Upper lobe of right lung (tissue), 1 donor: ENCODE measurements at regions not wholly inside any gene's neighbourhood (a gene's known extent, or its start where the extent isn't known, plus 50 kb on each side); places are given as distances from the start of the nearest gene placed in this dataset.

Experiments used
- ATAC-seq: fragments of 200-7000 bp; cut with Tn5 transposase; one replicate; pipeline ENCODE4 v1.9.1; 2020; ENCODE audit warnings: mild to moderate bottlenecking, moderate library complexity
- DNase-seq: peaks from one replicate; pipeline ENCODE4 v3.0.0-alpha.2; 2020
- H3K27ac ChIP-seq: fragments of 200-600 bp; one replicate; pipeline ENCODE4 v1.8.0; 2022
- H3K27me3 ChIP-seq: fragments of 200-600 bp; one replicate; pipeline ENCODE4 v1.8.0; 2022; ENCODE audit warnings: mild to moderate bottlenecking
- H3K36me3 ChIP-seq: fragments of 200-600 bp; one replicate; pipeline ENCODE4 v1.8.0; 2022
- H3K4me1 ChIP-seq: fragments of 200-600 bp; one replicate; pipeline ENCODE4 v1.8.0; 2022
- H3K4me3 ChIP-seq: fragments of 200-600 bp; one replicate; pipeline ENCODE4 v1.8.0; 2022; ENCODE audit warnings: mild to moderate bottlenecking
- H3K9me3 ChIP-seq: fragments of 200-600 bp; one replicate; pipeline ENCODE4 v1.8.0; 2022
- intact Hi-C: fragments of 100-400 bp; cut with DNase I; formaldehyde crosslinking; loops from one replicate; pipeline ENCODE4 v1.11.0; 2022
- TF ChIP-seq, protein P1 (sequence below): fragments of 200-600 bp; IDR thresholded peaks from one replicate; pipeline ENCODE4 v1.8.0; 2022; ENCODE audit warnings: antibody characterized with exemption
- donor health status: DM: no; HTN: yes; CAD: no; lungs with severe emphysema.

DNA sequence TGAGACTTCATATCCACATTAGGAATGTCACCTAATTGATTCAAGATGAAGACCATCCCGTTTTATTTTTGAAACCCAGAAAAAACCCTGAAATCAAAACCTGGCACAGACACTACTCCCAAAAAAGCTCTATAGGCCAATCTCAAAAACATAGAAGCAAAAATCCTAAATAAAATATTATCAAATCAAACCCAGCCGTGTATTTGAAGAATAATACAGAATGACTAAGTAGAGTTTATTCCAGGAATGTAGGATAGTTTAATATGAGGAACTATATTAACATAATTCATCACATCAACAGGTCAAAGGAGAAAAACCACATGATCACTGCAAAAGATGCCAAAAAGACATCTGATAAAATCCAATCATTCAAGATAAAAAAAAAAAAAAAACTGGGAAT is 167.1 kb downstream of the ACTL7B start:
- H3K4me3 ChIP-seq, result no peak overlapping the region
- intact Hi-C loops, result no loop called here
- H3K36me3 ChIP-seq, result no peaks in the 10 kb centered on the region
- TF ChIP-seq, protein P1, sequence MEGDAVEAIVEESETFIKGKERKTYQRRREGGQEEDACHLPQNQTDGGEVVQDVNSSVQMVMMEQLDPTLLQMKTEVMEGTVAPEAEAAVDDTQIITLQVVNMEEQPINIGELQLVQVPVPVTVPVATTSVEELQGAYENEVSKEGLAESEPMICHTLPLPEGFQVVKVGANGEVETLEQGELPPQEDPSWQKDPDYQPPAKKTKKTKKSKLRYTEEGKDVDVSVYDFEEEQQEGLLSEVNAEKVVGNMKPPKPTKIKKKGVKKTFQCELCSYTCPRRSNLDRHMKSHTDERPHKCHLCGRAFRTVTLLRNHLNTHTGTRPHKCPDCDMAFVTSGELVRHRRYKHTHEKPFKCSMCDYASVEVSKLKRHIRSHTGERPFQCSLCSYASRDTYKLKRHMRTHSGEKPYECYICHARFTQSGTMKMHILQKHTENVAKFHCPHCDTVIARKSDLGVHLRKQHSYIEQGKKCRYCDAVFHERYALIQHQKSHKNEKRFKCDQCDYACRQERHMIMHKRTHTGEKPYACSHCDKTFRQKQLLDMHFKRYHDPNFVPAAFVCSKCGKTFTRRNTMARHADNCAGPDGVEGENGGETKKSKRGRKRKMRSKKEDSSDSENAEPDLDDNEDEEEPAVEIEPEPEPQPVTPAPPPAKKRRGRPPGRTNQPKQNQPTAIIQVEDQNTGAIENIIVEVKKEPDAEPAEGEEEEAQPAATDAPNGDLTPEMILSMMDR, result no peak
- no peak for DNase-seq
- no peaks in the 10 kb centered on the region for H3K27me3 ChIP-seq
- H3K9me3 ChIP-seq, result no peaks in the 10 kb centered on the region
- no peak overlapping the region for H3K27ac ChIP-seq
- no peaks in the 10 kb centered on the region for H3K4me1 ChIP-seq
- ATAC-seq, result no peak

DNA sequence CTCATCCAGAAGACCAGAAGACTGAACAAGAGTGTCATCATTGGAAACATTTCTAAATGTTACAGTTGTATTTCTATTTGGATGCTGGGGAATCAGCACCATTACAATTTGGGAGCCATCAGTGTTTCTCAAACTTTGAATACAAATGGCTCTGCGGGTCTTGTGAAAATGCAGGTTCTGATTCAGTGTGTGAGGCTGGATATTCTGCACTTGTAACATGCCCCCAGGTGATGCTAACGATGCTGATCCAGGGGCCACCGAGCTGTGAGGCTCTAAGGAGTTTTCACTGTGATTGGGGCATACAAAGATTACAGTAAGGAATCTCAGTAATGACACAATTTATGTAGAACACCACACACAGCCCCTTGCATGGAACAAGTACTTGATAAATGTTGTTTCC is 167.7 kb downstream of the ACTL7B start:
- TF ChIP-seq, protein P1, result no peak
- Histone ChIP-seq H3K4me1 (no peaks in the 10 kb centered on the region), H3K4me3 (no peak overlapping the region), H3K27ac (no peak overlapping the region), H3K36me3 (no peaks in the 10 kb centered on the region), H3K27me3 (no peaks in the 10 kb centered on the region), H3K9me3 (no peaks in the 10 kb centered on the region)
- intact Hi-C loops, result no loop called here
- no peak for DNase-seq
- no peak for ATAC-seq

DNA sequence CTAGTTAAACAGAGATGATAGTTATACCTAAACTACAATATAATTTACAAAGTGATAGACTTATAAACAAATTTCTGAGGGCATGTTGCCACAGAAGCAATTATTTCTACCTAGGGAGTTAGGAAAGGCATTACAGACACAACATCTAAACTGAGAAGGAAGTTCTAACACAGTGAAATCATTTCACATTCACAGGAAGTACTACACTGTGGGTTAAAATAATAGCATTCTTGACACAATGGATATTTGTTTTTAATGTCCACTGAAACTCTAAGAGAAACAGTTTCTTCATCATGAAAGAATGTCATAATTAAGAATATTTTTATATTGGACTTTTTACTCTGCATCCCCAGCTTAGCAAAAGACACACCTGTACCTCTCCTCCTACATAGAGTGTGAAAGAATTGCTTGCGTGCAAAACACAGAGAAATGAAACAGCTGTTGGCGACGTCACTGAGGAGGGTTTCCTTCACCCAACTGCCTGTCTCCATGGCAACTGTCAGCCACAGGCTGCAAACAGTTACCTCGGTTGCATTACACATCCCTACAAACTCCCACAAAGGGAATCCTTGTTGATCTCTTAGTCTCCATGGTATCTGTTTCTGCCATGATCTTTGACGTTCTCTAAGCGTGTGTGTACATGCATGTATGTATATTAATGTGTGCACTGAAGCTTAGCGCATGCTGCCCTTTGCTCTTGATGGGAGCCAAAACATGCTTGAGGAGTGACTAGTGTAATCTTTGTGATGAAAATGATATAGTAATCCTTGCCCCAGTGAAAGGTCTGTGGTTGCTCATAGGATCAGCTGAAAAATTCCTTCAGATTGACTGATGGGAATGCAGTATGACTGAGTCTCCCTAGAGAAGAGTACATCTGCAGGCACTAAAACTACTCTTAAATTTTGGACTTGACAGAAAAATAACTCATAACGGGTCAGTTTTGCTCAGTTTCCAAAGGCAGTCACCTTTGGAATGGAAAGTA is 168.5 kb downstream of the ACTL7B start:
- no peaks in the 10 kb centered on the region for H3K4me1 ChIP-seq
- TF ChIP-seq, protein P1, result no peak
- no peaks in the 10 kb centered on the region for H3K27me3 ChIP-seq
- H3K9me3 ChIP-seq, result no peaks in the 10 kb centered on the region
- no peak overlapping the region for H3K27ac ChIP-seq
- ATAC-seq, result no peak
- no peak overlapping the region for H3K4me3 ChIP-seq
- DNase-seq, result no peak
- no peaks in the 10 kb centered on the region for H3K36me3 ChIP-seq
- intact Hi-C loops, result no loop called here

DNA sequence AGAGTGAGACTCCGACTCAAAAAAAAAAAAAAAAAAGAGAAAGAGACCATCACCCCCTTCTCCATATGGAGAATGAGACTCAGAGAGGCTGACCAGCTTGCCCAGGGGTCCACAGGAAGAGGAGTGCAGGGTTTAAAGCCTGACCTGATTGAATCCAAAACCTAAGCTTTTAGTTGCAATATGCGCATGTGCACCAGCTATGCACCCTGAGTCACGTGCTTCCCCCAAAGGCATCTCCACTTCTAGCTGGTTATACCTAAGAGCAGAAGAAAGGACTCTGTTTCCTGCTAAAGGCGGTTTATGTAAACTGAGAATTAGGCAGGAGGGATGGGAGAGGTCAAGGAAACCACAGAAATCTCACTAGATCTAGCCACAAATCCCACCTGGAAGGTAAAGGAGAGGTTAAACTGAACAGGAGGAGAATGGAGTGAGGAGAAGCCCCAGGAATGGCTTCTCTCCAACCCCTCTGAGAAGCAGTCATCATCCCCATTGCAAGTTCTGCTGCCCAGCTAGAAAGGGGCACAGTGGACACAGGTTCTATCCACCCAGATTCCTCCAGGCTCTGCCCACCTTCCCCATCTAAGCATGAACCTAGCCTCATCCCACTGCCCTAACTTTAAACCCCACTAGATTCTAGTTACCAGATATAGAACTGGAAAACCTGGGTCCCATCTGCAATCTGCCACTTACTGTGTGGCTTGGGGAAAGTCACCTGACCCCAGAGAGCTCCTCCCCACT is 171.3 kb downstream of the ACTL7B start:
- Histone ChIP-seq H3K4me3 (no peak overlapping the region), H3K27ac (no peak overlapping the region), H3K4me1 (no peaks in the 10 kb centered on the region), H3K36me3 (no peaks in the 10 kb centered on the region), H3K27me3 (no peaks in the 10 kb centered on the region), H3K9me3 (no peaks in the 10 kb centered on the region)
- intact Hi-C loops, result no loop called here
- ATAC-seq (no peak), DNase-seq (no peak)
- TF ChIP-seq, protein P1, result no peak

DNA sequence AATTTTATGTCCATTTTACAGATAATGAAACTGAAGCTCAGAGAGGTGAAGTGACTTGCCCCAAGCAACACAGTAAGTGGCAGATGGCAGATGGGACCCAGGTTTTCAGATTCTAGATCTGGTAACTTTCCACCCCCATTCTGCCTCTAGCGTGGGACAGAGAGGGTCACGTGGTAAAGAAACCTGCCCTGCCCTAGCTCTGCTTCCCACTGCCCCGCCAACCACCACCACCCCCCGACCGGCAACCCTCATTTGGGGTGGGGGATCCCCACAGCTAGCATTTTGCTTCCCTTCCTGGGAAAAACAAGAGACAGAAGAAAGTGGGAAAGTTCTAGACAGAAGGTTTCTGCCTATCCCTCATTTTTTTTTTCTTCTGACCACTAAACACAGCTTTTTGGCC is 172.5 kb downstream of the ACTL7B start:
- H3K27me3 ChIP-seq, result no peaks in the 10 kb centered on the region
- ATAC-seq, result no peak
- TF ChIP-seq, protein P1, result no peak
- H3K4me3 ChIP-seq, result no peak overlapping the region
- intact Hi-C loops, result no loop called here
- no peak overlapping the region for H3K27ac ChIP-seq
- no peaks in the 10 kb centered on the region for H3K36me3 ChIP-seq
- H3K4me1 ChIP-seq, result no peaks in the 10 kb centered on the region
- H3K9me3 ChIP-seq, result no peaks in the 10 kb centered on the region
- no peak for DNase-seq
